ENCODE measurements at regions not wholly inside any gene's neighbourhood (a gene's known extent, or its start where the extent isn't known, plus 50 kb on each side); places are given as distances from the start of the nearest gene placed in this dataset.
"Not testable (repeated sequence)": the region's sequence is repeated elsewhere in the genome, so short reads cannot be mapped to it uniquely, and the experiment has no call there.

GRCh38 chr5:105207066-105207465 is 1644.5 kb upstream of the NUDT12 start:
- no peaks in the 10 kb centered on the region for H3K4me1 ChIP-seq (ENCODE audit: insufficient read depth, low read length)
- WGBS, result 98% methylated on average over 2 of the region's 2 CpGs
- no peak overlapping the region for H3K27ac ChIP-seq (ENCODE audit: low read depth, low read length)
- no peak overlapping the region for H3K4me3 ChIP-seq (ENCODE audit: low read length)
- no peak overlapping the region for H3K9ac ChIP-seq (ENCODE audit: low read depth, low read length)
- H3K36me3 ChIP-seq (ENCODE audit: insufficient read depth, low read length), result no peaks in the 10 kb centered on the region
- no peaks in the 10 kb centered on the region for H3K27me3 ChIP-seq (ENCODE audit: insufficient read depth, low read length)
- no peaks in the 10 kb centered on the region for H3K9me3 ChIP-seq (ENCODE audit: insufficient read depth, low read depth, low read length)

- no peaks in the 10 kb centered on the region for H3K36me3 ChIP-seq (ENCODE audit: insufficient read depth, low read length)
- H3K27ac ChIP-seq (ENCODE audit: low read depth, low read length), result no peak overlapping the region
- H3K27me3 ChIP-seq (ENCODE audit: insufficient read depth, low read length), result no peaks in the 10 kb centered on the region
- H3K9me3 ChIP-seq (ENCODE audit: insufficient read depth, low read depth, low read length), result no peaks in the 10 kb centered on the region
- H3K9ac ChIP-seq (ENCODE audit: low read depth, low read length), result no peak overlapping the region
- no peaks in the 10 kb centered on the region for H3K4me1 ChIP-seq (ENCODE audit: insufficient read depth, low read length)
- 98% methylated on average over 3 of the region's 3 CpGs for WGBS
- H3K4me3 ChIP-seq (ENCODE audit: low read length), result no peak overlapping the region
Observed at GRCh38 chr5:105197531-105197930, 1634.9 kb upstream of the NUDT12 start.

GRCh38 chr5:105195765-105196164 is 1633.2 kb upstream of the NUDT12 start:
- no peaks in the 10 kb centered on the region for H3K4me1 ChIP-seq (ENCODE audit: insufficient read depth, low read length)
- H3K27ac ChIP-seq (ENCODE audit: low read depth, low read length), result no peak overlapping the region
- no peak overlapping the region for H3K4me3 ChIP-seq (ENCODE audit: low read length)
- no peaks in the 10 kb centered on the region for H3K9me3 ChIP-seq (ENCODE audit: insufficient read depth, low read depth, low read length)
- H3K9ac ChIP-seq (ENCODE audit: low read depth, low read length), result no peak overlapping the region
- no peaks in the 10 kb centered on the region for H3K27me3 ChIP-seq (ENCODE audit: insufficient read depth, low read length)
- H3K36me3 ChIP-seq (ENCODE audit: insufficient read depth, low read length), result no peaks in the 10 kb centered on the region

- Histone ChIP-seq H3K9me3 (ENCODE audit: insufficient read depth, low read depth, low read length) (no peaks in the 10 kb centered on the region), H3K4me1 (ENCODE audit: insufficient read depth, low read length) (peaks cover 5% of the 10 kb centered on the region; the same call in 1 of the 2 replicates), H3K27me3 (ENCODE audit: insufficient read depth, low read length) (no peaks in the 10 kb centered on the region), H3K36me3 (ENCODE audit: insufficient read depth, low read length) (no peaks in the 10 kb centered on the region), H3K9ac (ENCODE audit: low read depth, low read length) (no peak overlapping the region), H3K27ac (ENCODE audit: low read depth, low read length) (no peak overlapping the region), H3K4me3 (ENCODE audit: low read length) (no peak overlapping the region)
- 91% methylated on average over 1 of the region's 2 CpGs for WGBS
Observed at GRCh38 chr5:105172918-105173317, 1610.3 kb upstream of the NUDT12 start.

- peaks cover 6% of the 10 kb centered on the region; the same call in 1 of the 2 replicates for H3K4me1 ChIP-seq (ENCODE audit: insufficient read depth, low read length)
- WGBS, result 100% methylated on average over 1 of the region's 1 CpG
- H3K27ac ChIP-seq (ENCODE audit: low read depth, low read length), result no peak overlapping the region
- H3K4me3 ChIP-seq (ENCODE audit: low read length), result no peak overlapping the region
- no peaks in the 10 kb centered on the region for H3K36me3 ChIP-seq (ENCODE audit: insufficient read depth, low read length)
- no peak overlapping the region for H3K9ac ChIP-seq (ENCODE audit: low read depth, low read length)
- H3K9me3 ChIP-seq (ENCODE audit: insufficient read depth, low read depth, low read length), result no peaks in the 10 kb centered on the region
- no peaks in the 10 kb centered on the region for H3K27me3 ChIP-seq (ENCODE audit: insufficient read depth, low read length)
Observed at GRCh38 chr5:105168806-105169205, 1606.2 kb upstream of the NUDT12 start.

GRCh38 chr5:105167092-105167491 is 1604.5 kb upstream of the NUDT12 start:
- H3K4me1 ChIP-seq (ENCODE audit: insufficient read depth, low read length), result peaks cover 6% of the 10 kb centered on the region; the same call in 1 of the 2 replicates
- WGBS, result 94% methylated on average over 3 of the region's 3 CpGs
- H3K9me3 ChIP-seq (ENCODE audit: insufficient read depth, low read depth, low read length), result peaks cover 3% of the 10 kb centered on the region; the same call in 1 of the 2 replicates
- H3K36me3 ChIP-seq (ENCODE audit: insufficient read depth, low read length), result no peaks in the 10 kb centered on the region
- no peak overlapping the region for H3K9ac ChIP-seq (ENCODE audit: low read depth, low read length)
- H3K27me3 ChIP-seq (ENCODE audit: insufficient read depth, low read length), result no peaks in the 10 kb centered on the region
- H3K4me3 ChIP-seq (ENCODE audit: low read length), result no peak overlapping the region
- H3K27ac ChIP-seq (ENCODE audit: low read depth, low read length), result no peak overlapping the region

GRCh38 chr5:105163547-105163946 is 1601.0 kb upstream of the NUDT12 start:
- Histone ChIP-seq H3K27me3 (ENCODE audit: insufficient read depth, low read length) (no peaks in the 10 kb centered on the region), H3K36me3 (ENCODE audit: insufficient read depth, low read length) (no peaks in the 10 kb centered on the region), H3K4me1 (ENCODE audit: insufficient read depth, low read length) (peaks cover 6% of the 10 kb centered on the region; the same call in 1 of the 2 replicates), H3K9me3 (ENCODE audit: insufficient read depth, low read depth, low read length) (peaks cover 3% of the 10 kb centered on the region; the same call in 1 of the 2 replicates), H3K27ac (ENCODE audit: low read depth, low read length) (no peak overlapping the region), H3K4me3 (ENCODE audit: low read length) (no peak overlapping the region), H3K9ac (ENCODE audit: low read depth, low read length) (no peak overlapping the region)

DNA sequence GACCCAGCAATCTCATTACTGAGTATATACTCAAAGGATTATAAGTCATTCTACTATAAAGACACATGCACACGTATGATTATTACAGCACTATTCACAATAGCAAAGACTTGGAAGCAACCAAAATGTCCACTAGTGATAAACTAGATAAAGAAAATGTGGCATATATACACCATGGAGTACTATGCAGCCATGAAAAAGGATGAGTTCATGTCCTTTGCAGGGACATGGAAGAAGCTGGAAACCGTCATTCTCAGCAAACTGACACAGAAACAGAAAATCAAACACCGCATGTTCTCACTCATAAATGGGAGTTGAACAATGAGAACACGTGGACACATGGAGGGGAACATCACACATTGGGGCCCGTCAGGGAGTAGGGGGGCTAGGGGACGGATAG is 1600.0 kb upstream of the NUDT12 start:
- not testable (repeated sequence) for H3K4me1 ChIP-seq (ENCODE audit: insufficient read depth, low read length); H3K4me3 ChIP-seq (ENCODE audit: low read length); H3K9me3 ChIP-seq (ENCODE audit: insufficient read depth, low read depth, low read length); H3K27ac ChIP-seq (ENCODE audit: low read depth, low read length); H3K36me3 ChIP-seq (ENCODE audit: insufficient read depth, low read length); H3K9ac ChIP-seq (ENCODE audit: low read depth, low read length); H3K27me3 ChIP-seq (ENCODE audit: insufficient read depth, low read length)
- 92% methylated on average over 6 of the region's 6 CpGs for WGBS

DNA sequence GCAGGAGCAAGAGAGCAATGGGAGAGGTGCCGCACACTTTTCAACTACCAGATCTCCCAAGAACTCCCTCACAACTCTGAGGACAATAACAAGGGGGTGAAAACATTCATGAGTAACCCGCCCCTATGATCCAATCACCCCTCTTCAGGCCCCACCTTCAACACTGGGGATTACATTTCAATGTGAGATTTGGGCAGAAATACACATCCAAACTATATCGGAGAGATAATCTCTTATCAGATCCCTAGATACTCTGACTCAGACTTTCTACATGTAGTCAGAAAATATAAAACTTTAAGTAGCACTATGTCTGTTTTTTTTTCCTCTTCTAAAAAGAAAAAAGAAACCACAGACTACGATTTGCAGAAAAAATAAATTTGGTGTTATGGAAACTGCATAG is 1595.9 kb upstream of the NUDT12 start:
- Histone ChIP-seq H3K4me1 (ENCODE audit: insufficient read depth, low read length) (no peaks in the 10 kb centered on the region), H3K4me3 (ENCODE audit: low read length) (no peak overlapping the region), H3K9me3 (ENCODE audit: insufficient read depth, low read depth, low read length) (peaks cover 3% of the 10 kb centered on the region; the same call in 1 of the 2 replicates), H3K27ac (ENCODE audit: low read depth, low read length) (no peak overlapping the region), H3K27me3 (ENCODE audit: insufficient read depth, low read length) (no peaks in the 10 kb centered on the region), H3K9ac (ENCODE audit: low read depth, low read length) (no peak overlapping the region), H3K36me3 (ENCODE audit: insufficient read depth, low read length) (no peaks in the 10 kb centered on the region)
- WGBS, result 90% methylated on average over 4 of the region's 4 CpGs

- no peak overlapping the region for H3K4me3 ChIP-seq (ENCODE audit: low read length)
- no peaks in the 10 kb centered on the region for H3K36me3 ChIP-seq (ENCODE audit: insufficient read depth, low read length)
- WGBS, result 91% methylated on average over 3 of the region's 3 CpGs
- no peak overlapping the region for H3K27ac ChIP-seq (ENCODE audit: low read depth, low read length)
- no peaks in the 10 kb centered on the region for H3K4me1 ChIP-seq (ENCODE audit: insufficient read depth, low read length)
- no peak overlapping the region for H3K9ac ChIP-seq (ENCODE audit: low read depth, low read length)
- H3K9me3 ChIP-seq (ENCODE audit: insufficient read depth, low read depth, low read length), result no peaks in the 10 kb centered on the region
- no peaks in the 10 kb centered on the region for H3K27me3 ChIP-seq (ENCODE audit: insufficient read depth, low read length)
Observed at GRCh38 chr5:105150323-105150722, 1587.7 kb upstream of the NUDT12 start.

DNA sequence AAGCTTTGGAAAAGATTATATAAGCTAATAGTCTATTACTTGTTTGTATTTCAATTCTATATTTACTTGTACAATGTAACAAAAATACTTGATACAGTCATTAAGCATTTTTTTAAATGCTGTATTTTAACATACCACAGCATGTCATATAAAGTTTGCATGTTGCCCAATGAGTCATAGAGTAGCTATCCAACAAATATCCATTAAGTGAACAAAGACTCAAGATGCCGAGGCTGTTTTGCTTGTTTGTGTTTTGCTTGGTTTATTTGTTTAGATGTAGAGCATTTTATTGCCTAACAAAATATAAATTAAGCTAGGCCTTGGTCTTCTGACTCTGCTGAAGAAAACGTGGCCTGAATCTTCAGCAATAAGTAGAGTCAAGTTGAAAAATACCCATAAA is 1584.3 kb upstream of the NUDT12 start:
- Histone ChIP-seq H3K9ac (ENCODE audit: low read depth, low read length) (no peak overlapping the region), H3K4me3 (ENCODE audit: low read length) (no peak overlapping the region), H3K36me3 (ENCODE audit: insufficient read depth, low read length) (no peaks in the 10 kb centered on the region), H3K4me1 (ENCODE audit: insufficient read depth, low read length) (no peaks in the 10 kb centered on the region), H3K27ac (ENCODE audit: low read depth, low read length) (no peak overlapping the region), H3K9me3 (ENCODE audit: insufficient read depth, low read depth, low read length) (no peaks in the 10 kb centered on the region), H3K27me3 (ENCODE audit: insufficient read depth, low read length) (no peaks in the 10 kb centered on the region)
- WGBS, result no CpG with 5 or more reads among the region's 2 CpGs

GRCh38 chr5:105145152-105145551 is 1582.6 kb upstream of the NUDT12 start:
- H3K4me1 ChIP-seq (ENCODE audit: insufficient read depth, low read length), result no peaks in the 10 kb centered on the region
- H3K27ac ChIP-seq (ENCODE audit: low read depth, low read length), result no peak overlapping the region
- no peaks in the 10 kb centered on the region for H3K27me3 ChIP-seq (ENCODE audit: insufficient read depth, low read length)
- H3K9ac ChIP-seq (ENCODE audit: low read depth, low read length), result no peak overlapping the region
- no peaks in the 10 kb centered on the region for H3K36me3 ChIP-seq (ENCODE audit: insufficient read depth, low read length)
- over 99% methylated on average over 8 of the region's 8 CpGs for WGBS
- no peak overlapping the region for H3K4me3 ChIP-seq (ENCODE audit: low read length)
- H3K9me3 ChIP-seq (ENCODE audit: insufficient read depth, low read depth, low read length), result no peaks in the 10 kb centered on the region

Data from HUES64 (cell line).